ENCODE measurements at regions not wholly inside any gene's neighbourhood (a gene's known extent, or its start where the extent isn't known, plus 50 kb on each side); places are given as distances from the start of the nearest gene placed in this dataset.

DNA sequence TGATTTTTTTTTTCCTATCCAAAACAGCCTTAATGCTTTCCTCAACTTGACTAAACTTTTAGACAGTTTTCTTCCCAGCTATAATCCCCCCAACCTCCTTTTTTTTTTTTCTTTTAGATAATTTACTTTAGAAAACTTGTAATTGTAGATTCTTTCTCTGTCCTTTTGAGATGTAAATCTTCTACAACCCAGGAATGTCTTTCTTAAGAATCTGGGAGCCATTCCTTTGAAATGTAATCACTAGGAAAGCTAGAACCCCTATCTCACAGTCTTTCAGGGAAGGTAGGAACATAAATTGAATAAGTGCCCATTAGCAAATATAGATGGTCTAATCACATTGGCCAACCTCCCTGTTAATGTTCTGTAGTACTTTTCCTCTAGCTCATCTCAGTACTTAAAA, 285.4 kb downstream of the NUP35 start:
- H3K4me2 ChIP-seq (ENCODE audit: low read length), result no peak overlapping the region

DNA sequence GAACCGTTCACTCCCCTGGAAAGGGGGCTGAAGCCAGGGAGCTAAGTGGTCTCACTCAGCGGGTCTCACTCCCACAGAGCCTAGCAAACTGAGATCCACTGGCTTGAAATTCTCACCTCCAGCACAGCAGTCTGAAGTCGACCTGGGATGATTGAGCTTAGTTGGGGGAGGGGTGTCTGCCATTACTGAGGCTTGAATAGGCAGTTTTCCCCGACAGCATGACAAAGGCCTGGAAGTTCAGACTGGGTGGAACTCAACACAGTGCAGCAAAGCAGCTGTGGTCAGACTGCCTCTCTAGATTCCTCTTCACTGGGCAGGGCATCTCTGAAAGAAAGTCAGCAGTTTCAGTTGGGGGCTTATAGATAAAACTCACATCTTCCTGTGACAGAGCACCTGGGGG, 292.5 kb downstream of the NUP35 start:
- Histone ChIP-seq H3K9me2 (ENCODE audit: insufficient read depth, low read length) (no peaks in the 10 kb centered on the region), H3K36me3 (ENCODE audit: insufficient read depth, low read length) (no peaks in the 10 kb centered on the region), H2AFZ (ENCODE audit: low read depth, low read length) (no peak overlapping the region), H3F3A (ENCODE audit: insufficient read depth, low read length, poor library complexity, severe bottlenecking) (no peaks in the 10 kb centered on the region), H3K79me2 (replicated peaks; ENCODE audit: insufficient read depth, low read length) (no peaks in the 10 kb centered on the region), H3K4me3 (ENCODE audit: low read length) (no peak overlapping the region), H3K9me3 (ENCODE audit: low read length) (no peaks in the 10 kb centered on the region), H3K9ac (ENCODE audit: low read length) (no peak overlapping the region), H4K20me1 (ENCODE audit: insufficient read depth) (no peaks in the 10 kb centered on the region), H3K4me2 (ENCODE audit: low read length) (no peak overlapping the region), H3K27ac (ENCODE audit: low read length) (no peak overlapping the region), H3K27me3 (ENCODE audit: insufficient read depth, low read depth, low read length) (no peaks in the 10 kb centered on the region)
- no peak for TF ChIP-seq MXI1 (conservative IDR thresholded peaks at IDR 0.05; ENCODE audit: poor library complexity, severe bottlenecking)
- no peak for TF ChIP-seq EZH2 (IDR thresholded peaks at IDR 0.05; ENCODE audit: borderline replicate concordance, insufficient read depth, low read length, poor library complexity, severe bottlenecking)
- TF ChIP-seq SMC3 (conservative IDR thresholded peaks at IDR 0.05; ENCODE audit: poor library complexity), result no peak
- TF ChIP-seq, protein P1, sequence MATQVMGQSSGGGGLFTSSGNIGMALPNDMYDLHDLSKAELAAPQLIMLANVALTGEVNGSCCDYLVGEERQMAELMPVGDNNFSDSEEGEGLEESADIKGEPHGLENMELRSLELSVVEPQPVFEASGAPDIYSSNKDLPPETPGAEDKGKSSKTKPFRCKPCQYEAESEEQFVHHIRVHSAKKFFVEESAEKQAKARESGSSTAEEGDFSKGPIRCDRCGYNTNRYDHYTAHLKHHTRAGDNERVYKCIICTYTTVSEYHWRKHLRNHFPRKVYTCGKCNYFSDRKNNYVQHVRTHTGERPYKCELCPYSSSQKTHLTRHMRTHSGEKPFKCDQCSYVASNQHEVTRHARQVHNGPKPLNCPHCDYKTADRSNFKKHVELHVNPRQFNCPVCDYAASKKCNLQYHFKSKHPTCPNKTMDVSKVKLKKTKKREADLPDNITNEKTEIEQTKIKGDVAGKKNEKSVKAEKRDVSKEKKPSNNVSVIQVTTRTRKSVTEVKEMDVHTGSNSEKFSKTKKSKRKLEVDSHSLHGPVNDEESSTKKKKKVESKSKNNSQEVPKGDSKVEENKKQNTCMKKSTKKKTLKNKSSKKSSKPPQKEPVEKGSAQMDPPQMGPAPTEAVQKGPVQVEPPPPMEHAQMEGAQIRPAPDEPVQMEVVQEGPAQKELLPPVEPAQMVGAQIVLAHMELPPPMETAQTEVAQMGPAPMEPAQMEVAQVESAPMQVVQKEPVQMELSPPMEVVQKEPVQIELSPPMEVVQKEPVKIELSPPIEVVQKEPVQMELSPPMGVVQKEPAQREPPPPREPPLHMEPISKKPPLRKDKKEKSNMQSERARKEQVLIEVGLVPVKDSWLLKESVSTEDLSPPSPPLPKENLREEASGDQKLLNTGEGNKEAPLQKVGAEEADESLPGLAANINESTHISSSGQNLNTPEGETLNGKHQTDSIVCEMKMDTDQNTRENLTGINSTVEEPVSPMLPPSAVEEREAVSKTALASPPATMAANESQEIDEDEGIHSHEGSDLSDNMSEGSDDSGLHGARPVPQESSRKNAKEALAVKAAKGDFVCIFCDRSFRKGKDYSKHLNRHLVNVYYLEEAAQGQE (IDR thresholded peaks at IDR 0.05; ENCODE audit: borderline replicate concordance), result no peak
- no peak for TF ChIP-seq POLR2AphosphoS5 (IDR thresholded peaks at IDR 0.05)
- TF ChIP-seq RAD21 (conservative IDR thresholded peaks at IDR 0.05), result no peak
- TF ChIP-seq EP300 (conservative IDR thresholded peaks at IDR 0.05; ENCODE audit: poor library complexity, severe bottlenecking), result no peak
- TF ChIP-seq TAF1 (IDR thresholded peaks at IDR 0.05; ENCODE audit: low read depth), result no peak
- TF ChIP-seq, protein P2, sequence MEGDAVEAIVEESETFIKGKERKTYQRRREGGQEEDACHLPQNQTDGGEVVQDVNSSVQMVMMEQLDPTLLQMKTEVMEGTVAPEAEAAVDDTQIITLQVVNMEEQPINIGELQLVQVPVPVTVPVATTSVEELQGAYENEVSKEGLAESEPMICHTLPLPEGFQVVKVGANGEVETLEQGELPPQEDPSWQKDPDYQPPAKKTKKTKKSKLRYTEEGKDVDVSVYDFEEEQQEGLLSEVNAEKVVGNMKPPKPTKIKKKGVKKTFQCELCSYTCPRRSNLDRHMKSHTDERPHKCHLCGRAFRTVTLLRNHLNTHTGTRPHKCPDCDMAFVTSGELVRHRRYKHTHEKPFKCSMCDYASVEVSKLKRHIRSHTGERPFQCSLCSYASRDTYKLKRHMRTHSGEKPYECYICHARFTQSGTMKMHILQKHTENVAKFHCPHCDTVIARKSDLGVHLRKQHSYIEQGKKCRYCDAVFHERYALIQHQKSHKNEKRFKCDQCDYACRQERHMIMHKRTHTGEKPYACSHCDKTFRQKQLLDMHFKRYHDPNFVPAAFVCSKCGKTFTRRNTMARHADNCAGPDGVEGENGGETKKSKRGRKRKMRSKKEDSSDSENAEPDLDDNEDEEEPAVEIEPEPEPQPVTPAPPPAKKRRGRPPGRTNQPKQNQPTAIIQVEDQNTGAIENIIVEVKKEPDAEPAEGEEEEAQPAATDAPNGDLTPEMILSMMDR (IDR thresholded peaks at IDR 0.05; ENCODE audit: poor library complexity, severe bottlenecking), result no peak

More for the DNA sequence above, 285.4 kb downstream of the NUP35 start:
- H3K4me3 ChIP-seq (ENCODE audit: low read length), result no peak overlapping the region
- H3K9ac ChIP-seq (ENCODE audit: low read length), result no peak overlapping the region
- H3K9me3 ChIP-seq (ENCODE audit: low read length), result no peaks in the 10 kb centered on the region
- H3K79me2 ChIP-seq (replicated peaks; ENCODE audit: insufficient read depth, low read length), result no peaks in the 10 kb centered on the region
- H3K27me3 ChIP-seq (ENCODE audit: insufficient read depth, low read depth, low read length), result no peaks in the 10 kb centered on the region
- no peak overlapping the region for H2AFZ ChIP-seq (ENCODE audit: low read depth, low read length)
- TF ChIP-seq MXI1 (conservative IDR thresholded peaks at IDR 0.05; ENCODE audit: poor library complexity, severe bottlenecking) (no peak), POLR2AphosphoS5 (IDR thresholded peaks at IDR 0.05) (no peak), TAF1 (IDR thresholded peaks at IDR 0.05; ENCODE audit: low read depth) (no peak), EZH2 (IDR thresholded peaks at IDR 0.05; ENCODE audit: borderline replicate concordance, insufficient read depth, low read length, poor library complexity, severe bottlenecking) (no peak)
- TF ChIP-seq, protein P2 (IDR thresholded peaks at IDR 0.05; ENCODE audit: poor library complexity, severe bottlenecking), result no peak
- no peaks in the 10 kb centered on the region for H4K20me1 ChIP-seq (ENCODE audit: insufficient read depth)
- H3K9me2 ChIP-seq (ENCODE audit: insufficient read depth, low read length), result no peaks in the 10 kb centered on the region
- no peaks in the 10 kb centered on the region for H3F3A ChIP-seq (ENCODE audit: insufficient read depth, low read length, poor library complexity, severe bottlenecking)
- no peak overlapping the region for H3K27ac ChIP-seq (ENCODE audit: low read length)
- H3K36me3 ChIP-seq (ENCODE audit: insufficient read depth, low read length), result no peaks in the 10 kb centered on the region
